HG02798 (cell line): ENCODE measurements at regions not wholly inside any gene's neighbourhood (a gene's known extent, or its start where the extent isn't known, plus 50 kb on each side); places are given as distances from the start of the nearest gene placed in this dataset.
"Not testable (repeated sequence)": the region's sequence is repeated elsewhere in the genome, so short reads cannot be mapped to it uniquely, and the experiment has no call there.

Experiments used
- ATAC-seq: cut with Tn5 transposase; IDR thresholded peaks from one replicate; pipeline ENCODE4 v1.9.1; 2021; ENCODE audit warnings: mild to moderate bottlenecking; ENCODE audit not compliant: unreplicated experiment, poor library complexity

DNA sequence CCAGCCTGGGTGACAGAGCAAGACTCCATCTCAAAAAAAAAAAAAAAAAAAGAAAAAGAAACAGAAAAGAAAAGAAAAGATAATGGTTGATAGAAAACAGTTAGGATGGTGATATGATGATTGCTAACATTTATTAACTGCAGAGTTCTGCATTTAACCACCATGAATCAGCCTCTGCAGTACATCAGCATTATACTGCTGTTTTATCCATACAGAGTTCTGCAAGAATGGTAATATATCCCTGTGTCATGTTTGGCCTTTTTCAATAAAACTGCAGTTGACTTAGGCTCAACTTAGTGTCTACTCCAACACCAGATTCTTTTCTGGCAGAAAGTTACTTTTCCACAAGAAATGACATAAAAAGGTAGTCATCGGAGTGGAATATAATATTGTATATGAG is 62.6 kb downstream of the DUSP6 start:
- ATAC-seq: no peak

- no peak for ATAC-seq
These were observed 63.3 kb downstream of the DUSP6 start for GRCh38 chr12:89288959-89289358.

- no peak for ATAC-seq
These were observed 65.8 kb downstream of the DUSP6 start for GRCh38 chr12:89286501-89286900.

- no peak for ATAC-seq
These were observed 70.8 kb downstream of the DUSP6 start for GRCh38 chr12:89281539-89281867.

- no peak for ATAC-seq
These were observed 71.3 kb downstream of the DUSP6 start for GRCh38 chr12:89280833-89281538.

- no peak for ATAC-seq
These were observed 72.8 kb downstream of the DUSP6 start for GRCh38 chr12:89279499-89279898.

- no peak for ATAC-seq
These were observed 73.4 kb downstream of the DUSP6 start for GRCh38 chr12:89278862-89279261.

DNA sequence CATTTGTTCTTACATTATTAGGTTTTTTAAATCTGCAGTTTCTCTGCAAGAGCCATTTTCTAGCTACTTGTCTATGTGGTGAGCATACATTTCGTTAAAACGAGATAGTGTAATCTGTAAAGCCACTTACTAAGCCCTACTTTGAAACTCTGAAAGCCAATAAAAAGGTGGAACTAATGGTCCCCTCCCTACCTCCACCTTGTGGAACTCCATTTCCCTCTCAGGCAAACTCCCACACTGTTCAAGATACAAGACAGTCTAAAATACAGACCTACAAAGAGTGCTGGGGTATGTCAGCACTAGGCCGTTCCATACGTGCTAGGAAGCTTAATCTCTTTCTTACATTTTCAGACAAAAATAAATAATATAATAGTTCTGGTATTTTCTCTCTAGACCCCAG is 74.1 kb downstream of the DUSP6 start:
- ATAC-seq: no peak

DNA sequence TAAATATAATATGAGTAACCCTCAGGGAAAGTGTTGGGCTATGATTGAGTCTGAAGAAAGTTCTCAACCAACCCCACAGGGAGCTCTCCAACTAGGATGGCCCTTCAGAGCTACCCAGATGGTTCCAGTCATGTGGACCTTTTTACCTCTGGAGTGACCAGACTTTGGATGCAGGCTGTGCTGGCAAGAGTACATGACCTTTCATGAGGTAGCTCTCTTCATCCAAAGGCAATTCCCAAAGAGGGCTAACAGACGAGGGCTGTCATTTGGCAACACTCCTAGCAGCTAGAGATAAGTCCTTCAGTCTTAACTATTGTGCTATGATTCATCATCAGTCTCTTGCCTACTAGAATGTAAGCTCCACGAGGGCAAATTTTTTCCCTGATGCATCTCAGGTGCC is 75.4 kb downstream of the DUSP6 start:
- ATAC-seq: no peak

DNA sequence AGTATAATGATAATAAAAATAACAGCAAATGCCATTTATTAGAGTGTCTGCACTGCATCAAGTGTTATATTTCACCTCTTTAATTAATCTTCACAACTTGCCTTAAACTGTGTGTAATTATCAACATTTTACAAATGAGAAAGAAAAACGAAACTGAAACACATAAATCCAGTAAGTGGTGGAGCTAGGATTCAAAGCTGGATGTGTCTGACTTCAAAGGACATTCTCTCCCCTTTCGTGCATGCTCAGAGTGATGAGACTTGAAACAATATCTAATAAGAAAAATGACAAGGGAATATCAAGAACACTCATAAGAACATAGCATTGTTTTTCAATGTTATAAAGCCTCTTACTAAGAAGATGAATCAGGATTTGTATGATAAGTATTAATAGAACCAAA is 78.8 kb downstream of the DUSP6 start:
- no peak for ATAC-seq

DNA sequence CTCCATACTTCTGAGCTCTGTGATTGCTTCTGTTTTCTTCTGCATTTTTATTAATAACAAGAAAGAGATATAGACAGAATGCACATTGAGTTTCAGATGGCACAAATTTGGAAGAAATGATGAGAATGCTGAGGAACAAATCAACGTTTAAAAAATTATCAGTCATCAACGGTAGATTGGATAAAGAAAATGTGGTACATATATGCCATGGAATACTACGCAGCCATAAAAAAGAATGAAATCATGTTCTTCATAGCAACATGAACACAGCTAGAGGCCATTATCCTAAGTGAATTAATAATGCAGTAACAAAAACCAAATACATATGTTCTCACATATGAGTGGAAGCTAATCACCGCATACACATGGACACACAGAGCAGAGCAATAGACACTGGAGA is 81.8 kb downstream of the DUSP6 start:
- ATAC-seq: no peak

GRCh38 chr12:89269174-89269573 is 83.1 kb downstream of the DUSP6 start:
- no peak for ATAC-seq

DNA sequence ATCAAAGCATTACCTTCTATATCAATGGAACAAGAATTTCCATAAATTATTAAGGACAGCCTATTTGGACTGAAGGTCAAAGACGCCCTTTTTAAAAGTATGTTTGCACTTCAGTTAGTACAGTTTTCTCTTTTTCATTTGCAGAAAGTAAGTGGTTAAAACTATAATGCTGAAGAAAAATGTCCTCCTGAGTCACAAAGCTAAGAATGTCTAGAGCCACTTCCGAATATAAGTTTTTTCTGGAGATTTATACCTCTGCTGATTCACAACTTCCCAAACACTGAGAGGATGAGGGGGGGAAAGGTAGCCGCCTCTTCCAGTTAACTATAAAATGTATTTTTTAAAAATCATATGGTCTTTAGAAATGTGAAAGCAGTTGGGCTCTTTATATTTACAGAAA is 84.9 kb downstream of the DUSP6 start:
- ATAC-seq: no peak

DNA sequence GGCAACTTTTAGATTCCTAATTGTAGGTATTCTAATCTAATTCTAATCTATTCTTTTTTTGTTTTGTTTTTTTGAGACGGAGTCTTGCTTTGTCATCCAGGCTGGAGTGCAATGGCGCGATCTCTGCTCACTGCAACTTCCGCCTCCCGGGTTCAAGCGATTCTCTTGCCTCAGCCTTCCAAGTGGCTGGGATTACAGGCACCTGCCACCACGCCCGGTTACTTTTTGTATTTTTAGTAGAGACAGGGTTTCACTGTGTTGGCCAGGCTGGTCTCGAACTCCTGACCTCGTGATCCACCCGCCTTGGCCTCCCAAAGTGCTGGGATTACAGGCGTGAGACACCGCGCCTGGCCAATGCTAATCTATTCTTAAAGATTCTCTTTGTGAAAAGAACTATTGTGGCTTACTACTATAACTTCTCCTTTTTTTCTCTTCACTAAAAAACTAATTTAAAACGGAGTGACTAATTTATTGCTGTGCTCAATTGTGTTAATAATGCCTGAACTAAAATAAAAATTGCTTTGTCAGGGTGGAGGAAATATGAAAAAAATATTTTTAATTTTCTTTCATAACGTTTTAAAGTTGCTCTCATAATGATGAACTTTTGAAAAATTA is 85.6 kb downstream of the DUSP6 start:
- not testable (repeated sequence) for ATAC-seq

GRCh38 chr12:89264837-89265236 is 87.5 kb downstream of the DUSP6 start:
- ATAC-seq: no peak

DNA sequence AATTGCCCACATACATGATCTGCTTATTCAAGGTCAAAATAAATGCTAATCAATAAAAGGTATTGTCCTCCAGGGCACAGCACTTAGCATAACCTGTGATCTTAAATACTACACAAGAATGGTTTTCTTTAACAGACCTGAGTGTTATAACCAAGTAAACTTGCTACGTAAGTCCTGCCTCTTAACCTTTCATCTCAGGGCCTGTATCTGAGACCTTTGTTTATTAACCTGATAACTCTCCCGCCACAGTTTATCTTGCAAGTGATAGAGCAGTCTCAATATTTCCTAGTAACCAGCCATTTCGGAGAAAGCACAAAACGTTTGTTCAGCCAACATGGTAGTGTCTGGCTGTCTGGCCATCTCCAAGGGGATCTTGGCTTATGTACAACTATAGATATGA is 88.4 kb downstream of the DUSP6 start:
- no peak for ATAC-seq

- no peak for ATAC-seq
These were observed 89.3 kb downstream of the DUSP6 start for GRCh38 chr12:89262855-89263552.

GRCh38 chr12:89261982-89262381 is 90.3 kb downstream of the DUSP6 start:
- ATAC-seq: no peak

- no peak for ATAC-seq
These were observed 91.3 kb downstream of the DUSP6 start for GRCh38 chr12:89260841-89261637.

DNA sequence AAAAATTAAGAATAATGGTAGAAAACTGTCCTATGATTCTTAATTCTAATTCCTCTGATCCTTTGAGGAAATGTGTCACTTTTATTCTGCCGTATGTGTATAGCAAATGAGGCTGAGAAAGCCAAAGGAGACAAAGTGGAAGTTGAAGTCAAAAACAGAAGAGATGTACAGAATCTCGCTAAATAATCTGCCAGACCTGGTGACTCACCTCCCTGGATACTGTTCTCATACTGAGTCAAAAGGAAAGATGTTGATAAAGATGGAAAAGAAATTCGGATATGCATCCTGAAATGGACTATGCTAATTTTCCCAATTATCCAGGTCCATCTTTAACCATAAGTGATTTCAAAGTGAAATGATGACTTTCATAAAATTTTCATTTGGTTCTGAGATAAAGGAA is 92.5 kb downstream of the DUSP6 start:
- no peak for ATAC-seq
